Activated T-helper 9 cell treated with anti-CD3 and anti-CD28 coated beads, Interleukin-2, amount 50 U/mL, for 16 hours (primary cell): ENCODE measurements at regions not wholly inside any gene's neighbourhood (a gene's known extent, or its start where the extent isn't known, plus 50 kb on each side); places are given as distances from the start of the nearest gene placed in this dataset.

ENCODE experiments used
- DNase-seq: peaks from one replicate; pipeline ENCODE4 v3.0.0-alpha.2; 2020; ENCODE audit warnings: low read depth

- no peak for DNase-seq
These were observed 113.4 kb upstream of the CDK1 start for GRCh38 chr10:60664859-60665258.

- DNase-seq = no peak
These were observed 114.4 kb upstream of the CDK1 start for GRCh38 chr10:60663850-60664249.

- DNase-seq = no peak
These were observed 115.2 kb upstream of the CDK1 start for GRCh38 chr10:60662917-60663614.

- DNase-seq = no peak
These were observed 116.6 kb upstream of the CDK1 start for GRCh38 chr10:60661637-60662036.

- no peak for DNase-seq
These were observed 117.7 kb upstream of the CDK1 start for GRCh38 chr10:60660625-60661024.

GRCh38 chr10:60654813-60655464 is 123.3 kb upstream of the CDK1 start:
- no peak for DNase-seq

- DNase-seq = no peak
These were observed 125.7 kb upstream of the CDK1 start for GRCh38 chr10:60652628-60653027.

- no peak for DNase-seq
These were observed 127.9 kb upstream of the CDK1 start for GRCh38 chr10:60650378-60650800.

GRCh38 chr10:60649485-60650377 is 128.5 kb upstream of the CDK1 start:
- no peak for DNase-seq

GRCh38 chr10:60648761-60649160 is 129.5 kb upstream of the CDK1 start:
- no peak for DNase-seq

- DNase-seq = no peak
These were observed 131.1 kb upstream of the CDK1 start for GRCh38 chr10:60646966-60647796.

- DNase-seq = no peak
These were observed 132.3 kb upstream of the CDK1 start for GRCh38 chr10:60645980-60646379.

- DNase-seq = no peak
These were observed 133.7 kb upstream of the CDK1 start for GRCh38 chr10:60644436-60645130.

- no peak for DNase-seq
These were observed 134.4 kb upstream of the CDK1 start for GRCh38 chr10:60643874-60644273.

- DNase-seq = no peak
These were observed 148.9 kb upstream of the CDK1 start for GRCh38 chr10:60629332-60629731.

- DNase-seq = no peak
These were observed 150.2 kb upstream of the CDK1 start for GRCh38 chr10:60627778-60628748.

GRCh38 chr10:60626037-60626436 is 152.2 kb upstream of the CDK1 start:
- no peak for DNase-seq

GRCh38 chr10:60623627-60624026 is 154.7 kb upstream of the CDK1 start:
- no peak for DNase-seq

- DNase-seq = no peak
These were observed 157.3 kb upstream of the CDK1 start for GRCh38 chr10:60621018-60621417.

GRCh38 chr10:60618861-60619260 is 159.4 kb upstream of the CDK1 start:
- no peak for DNase-seq
